GM19397 (cell line): ENCODE measurements at regions not wholly inside any gene's neighbourhood (a gene's known extent, or its start where the extent isn't known, plus 50 kb on each side); places are given as distances from the start of the nearest gene placed in this dataset.
"Not testable (repeated sequence)": the region's sequence is repeated elsewhere in the genome, so short reads cannot be mapped to it uniquely, and the experiment has no call there.

Experiments
- ATAC-seq: cut with Tn5 transposase; IDR thresholded peaks from one replicate; pipeline ENCODE4 v1.9.1; 2021; ENCODE audit warnings: mild to moderate bottlenecking, moderate library complexity; ENCODE audit not compliant: unreplicated experiment

- ATAC-seq, result not testable (repeated sequence)
These were observed 522.4 kb upstream of the LINC00305 start for GRCh38 chr18:64671293-64671692.

GRCh38 chr18:64668461-64668962, 519.6 kb upstream of the LINC00305 start:
- no peak for ATAC-seq

- no peak for ATAC-seq
These were observed 514.2 kb upstream of the LINC00305 start for GRCh38 chr18:64663086-64663485.

- no peak for ATAC-seq
These were observed 510.3 kb upstream of the LINC00305 start for GRCh38 chr18:64659196-64659595.

GRCh38 chr18:64653068-64653467, 504.2 kb upstream of the LINC00305 start:
- no peak for ATAC-seq

GRCh38 chr18:64650068-64650467, 501.2 kb upstream of the LINC00305 start:
- no peak for ATAC-seq

GRCh38 chr18:64645753-64646152, 496.9 kb upstream of the LINC00305 start:
- no peak for ATAC-seq

GRCh38 chr18:64639536-64639935, 490.6 kb upstream of the LINC00305 start:
- no peak for ATAC-seq

- ATAC-seq, result no peak
These were observed 472.2 kb upstream of the LINC00305 start for GRCh38 chr18:64620971-64621560.

- ATAC-seq, result no peak
These were observed 469.5 kb upstream of the LINC00305 start for GRCh38 chr18:64618390-64618789.

GRCh38 chr18:64615021-64615420, 466.1 kb upstream of the LINC00305 start:
- ATAC-seq, result no peak

GRCh38 chr18:64614446-64614845, 465.6 kb upstream of the LINC00305 start:
- no peak for ATAC-seq

- ATAC-seq, result no peak
These were observed 443.4 kb upstream of the LINC00305 start for GRCh38 chr18:64592246-64592645.

- no peak for ATAC-seq
These were observed 440.1 kb upstream of the LINC00305 start for GRCh38 chr18:64589000-64589399.

GRCh38 chr18:64566456-64566855, 417.6 kb upstream of the LINC00305 start:
- no peak for ATAC-seq

- ATAC-seq, result no peak
These were observed 413.8 kb upstream of the LINC00305 start for GRCh38 chr18:64562651-64563050.

- no peak for ATAC-seq
These were observed 397.6 kb upstream of the LINC00305 start for GRCh38 chr18:64546451-64546850.

GRCh38 chr18:64539847-64540246, 391.0 kb upstream of the LINC00305 start:
- ATAC-seq, result no peak

- no peak for ATAC-seq
These were observed 379.8 kb upstream of the LINC00305 start for GRCh38 chr18:64528646-64529045.

- ATAC-seq, result no peak
These were observed 370.3 kb upstream of the LINC00305 start for GRCh38 chr18:64519201-64519600.

GRCh38 chr18:64518191-64518590, 369.3 kb upstream of the LINC00305 start:
- no peak for ATAC-seq

- ATAC-seq, result no peak
These were observed 364.5 kb upstream of the LINC00305 start for GRCh38 chr18:64513401-64513800.

- ATAC-seq, result no peak
These were observed 341.3 kb upstream of the LINC00305 start for GRCh38 chr18:64490207-64490606.
